ENCODE measurements at regions not wholly inside any gene's neighbourhood (a gene's known extent, or its start where the extent isn't known, plus 50 kb on each side); places are given as distances from the start of the nearest gene placed in this dataset.

DNA sequence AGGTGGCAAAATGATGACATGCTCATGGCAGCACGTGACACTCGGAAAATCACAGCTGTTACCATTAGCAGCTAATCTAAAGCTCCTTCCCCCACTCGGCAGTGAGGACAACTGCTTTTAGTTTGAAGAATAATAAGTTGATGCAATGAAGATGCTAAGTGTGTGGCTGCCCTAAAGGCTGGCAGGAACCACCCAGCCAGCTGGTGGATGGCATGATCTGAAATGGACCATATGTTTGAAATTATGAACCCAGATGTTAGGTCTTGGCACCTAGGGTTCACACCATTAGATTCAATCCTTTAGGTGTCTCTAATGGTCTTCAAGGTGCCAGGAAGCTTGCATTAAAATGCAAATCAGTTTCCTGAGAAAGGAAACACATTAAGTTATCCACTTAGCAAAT is 230.1 kb downstream of the WDR11 start:
- Histone ChIP-seq H3K27me3 (ENCODE audit: control insufficient read depth, insufficient read depth, low read length) (no peaks in the 10 kb centered on the region), H3K9ac (ENCODE audit: low read length in 3 of 3) (no peak overlapping the region), H3K4me3 (ENCODE audit: low read length in 3 of 3) (no peak overlapping the region), H3K9me3 (ENCODE audit: control insufficient read depth in 2 of 3, insufficient read depth in 1 of 3, low read length in 3 of 3) (no peaks in the 10 kb centered on the region), H3K36me3 (ENCODE audit: control insufficient read depth in 2 of 3, insufficient read depth in 3 of 3, low read length in 3 of 3) (no peaks in the 10 kb centered on the region), H3K4me1 (ENCODE audit: control insufficient read depth in 2 of 3, insufficient read depth in 2 of 3, low read depth in 1 of 3, low read length in 3 of 3) (no peaks in the 10 kb centered on the region), H3K27ac (ENCODE audit: low read depth in 2 of 2, low read length in 2 of 2) (no peak overlapping the region)
- no peak for DNase-seq
- no peak for FAIRE-seq
- intact Hi-C loops (cut with DNase I) = no loop called here
- TF ChIP-seq, protein P1, sequence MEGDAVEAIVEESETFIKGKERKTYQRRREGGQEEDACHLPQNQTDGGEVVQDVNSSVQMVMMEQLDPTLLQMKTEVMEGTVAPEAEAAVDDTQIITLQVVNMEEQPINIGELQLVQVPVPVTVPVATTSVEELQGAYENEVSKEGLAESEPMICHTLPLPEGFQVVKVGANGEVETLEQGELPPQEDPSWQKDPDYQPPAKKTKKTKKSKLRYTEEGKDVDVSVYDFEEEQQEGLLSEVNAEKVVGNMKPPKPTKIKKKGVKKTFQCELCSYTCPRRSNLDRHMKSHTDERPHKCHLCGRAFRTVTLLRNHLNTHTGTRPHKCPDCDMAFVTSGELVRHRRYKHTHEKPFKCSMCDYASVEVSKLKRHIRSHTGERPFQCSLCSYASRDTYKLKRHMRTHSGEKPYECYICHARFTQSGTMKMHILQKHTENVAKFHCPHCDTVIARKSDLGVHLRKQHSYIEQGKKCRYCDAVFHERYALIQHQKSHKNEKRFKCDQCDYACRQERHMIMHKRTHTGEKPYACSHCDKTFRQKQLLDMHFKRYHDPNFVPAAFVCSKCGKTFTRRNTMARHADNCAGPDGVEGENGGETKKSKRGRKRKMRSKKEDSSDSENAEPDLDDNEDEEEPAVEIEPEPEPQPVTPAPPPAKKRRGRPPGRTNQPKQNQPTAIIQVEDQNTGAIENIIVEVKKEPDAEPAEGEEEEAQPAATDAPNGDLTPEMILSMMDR (IDR thresholded peaks at IDR 0.05; ENCODE audit: borderline replicate concordance, extremely low read depth, insufficient read depth) = no peak

DNA sequence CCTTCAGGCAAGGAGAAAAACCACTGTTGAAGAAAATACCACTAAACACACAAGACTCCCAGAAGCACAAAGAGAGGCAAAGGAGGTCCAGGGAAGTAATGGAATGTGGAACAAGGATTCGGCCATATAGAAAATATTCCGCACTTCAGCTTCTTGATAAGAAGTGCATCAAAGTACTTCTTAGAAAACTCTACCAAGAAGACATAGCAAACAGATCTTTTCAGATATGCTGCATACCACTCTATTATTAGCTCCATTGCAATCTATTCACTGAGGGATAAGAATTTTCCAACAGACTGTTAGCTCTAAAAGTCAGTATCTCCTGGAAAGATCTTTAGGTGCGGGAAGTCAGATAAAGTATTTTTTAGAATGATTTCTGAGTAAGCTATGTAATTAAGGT is 231.8 kb downstream of the WDR11 start:
- no peak for DNase-seq
- no peak for FAIRE-seq

DNA sequence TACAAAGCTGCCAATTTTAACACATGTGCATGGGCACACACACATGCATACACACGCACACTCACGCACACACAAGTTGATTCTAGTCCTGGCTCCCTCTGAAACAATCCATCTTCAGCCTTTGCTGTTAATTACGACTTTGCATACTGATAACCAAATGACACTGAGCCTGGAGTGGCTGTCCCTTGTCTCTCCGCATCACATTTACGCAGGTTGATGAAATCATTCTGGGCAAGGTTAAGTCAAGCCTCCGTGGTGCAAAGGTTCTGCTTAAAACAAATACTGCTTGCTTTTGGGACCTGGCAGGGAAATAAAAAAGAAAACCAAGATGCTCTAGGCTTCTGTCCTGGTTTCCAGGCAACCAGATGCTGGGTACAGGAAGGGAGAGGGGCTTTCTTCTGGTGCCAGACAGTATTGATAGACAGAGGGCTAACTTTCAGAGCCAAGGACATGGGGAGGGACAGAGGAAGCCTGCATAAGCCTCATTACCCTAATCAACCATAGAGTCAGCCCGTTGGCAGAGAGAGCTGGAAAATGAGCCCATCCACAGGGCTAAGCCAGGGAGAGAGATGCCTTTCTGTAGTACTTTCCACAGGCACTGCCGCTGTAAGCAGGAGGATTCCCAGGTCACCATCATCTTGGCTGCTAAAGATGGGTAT is 233.0 kb downstream of the WDR11 start:
- intact Hi-C loops (cut with DNase I) = no loop called here
- no peaks in the 10 kb centered on the region for H3K36me3 ChIP-seq (ENCODE audit: control insufficient read depth in 2 of 3, insufficient read depth in 3 of 3, low read length in 3 of 3)
- H3K9me3 ChIP-seq (ENCODE audit: control insufficient read depth in 2 of 3, insufficient read depth in 1 of 3, low read length in 3 of 3) = no peaks in the 10 kb centered on the region
- H3K27me3 ChIP-seq (ENCODE audit: control insufficient read depth, insufficient read depth, low read length) = no peaks in the 10 kb centered on the region
- TF ChIP-seq, protein P1 (IDR thresholded peaks at IDR 0.05; ENCODE audit: borderline replicate concordance, extremely low read depth, insufficient read depth) = no peak
- DNase-seq (no peak), FAIRE-seq (no peak)
- H3K27ac ChIP-seq (ENCODE audit: low read depth in 2 of 2, low read length in 2 of 2) = no peak overlapping the region
- H3K9ac ChIP-seq (ENCODE audit: low read length in 3 of 3) = no peak overlapping the region
- no peak overlapping the region for H3K4me3 ChIP-seq (ENCODE audit: low read length in 3 of 3)
- H3K4me1 ChIP-seq (ENCODE audit: control insufficient read depth in 2 of 3, insufficient read depth in 2 of 3, low read depth in 1 of 3, low read length in 3 of 3) = no peaks in the 10 kb centered on the region

More for the DNA sequence above, 231.8 kb downstream of the WDR11 start:
- TF ChIP-seq, protein P1 (IDR thresholded peaks at IDR 0.05; ENCODE audit: borderline replicate concordance, extremely low read depth, insufficient read depth) = no peak
- intact Hi-C loops (cut with DNase I) = no loop called here
- Histone ChIP-seq H3K4me3 (ENCODE audit: low read length in 3 of 3) (no peak overlapping the region), H3K36me3 (ENCODE audit: control insufficient read depth in 2 of 3, insufficient read depth in 3 of 3, low read length in 3 of 3) (no peaks in the 10 kb centered on the region), H3K27ac (ENCODE audit: low read depth in 2 of 2, low read length in 2 of 2) (no peak overlapping the region), H3K27me3 (ENCODE audit: control insufficient read depth, insufficient read depth, low read length) (no peaks in the 10 kb centered on the region), H3K9ac (ENCODE audit: low read length in 3 of 3) (no peak overlapping the region), H3K4me1 (ENCODE audit: control insufficient read depth in 2 of 3, insufficient read depth in 2 of 3, low read depth in 1 of 3, low read length in 3 of 3) (no peaks in the 10 kb centered on the region), H3K9me3 (ENCODE audit: control insufficient read depth in 2 of 3, insufficient read depth in 1 of 3, low read length in 3 of 3) (no peaks in the 10 kb centered on the region)

DNA sequence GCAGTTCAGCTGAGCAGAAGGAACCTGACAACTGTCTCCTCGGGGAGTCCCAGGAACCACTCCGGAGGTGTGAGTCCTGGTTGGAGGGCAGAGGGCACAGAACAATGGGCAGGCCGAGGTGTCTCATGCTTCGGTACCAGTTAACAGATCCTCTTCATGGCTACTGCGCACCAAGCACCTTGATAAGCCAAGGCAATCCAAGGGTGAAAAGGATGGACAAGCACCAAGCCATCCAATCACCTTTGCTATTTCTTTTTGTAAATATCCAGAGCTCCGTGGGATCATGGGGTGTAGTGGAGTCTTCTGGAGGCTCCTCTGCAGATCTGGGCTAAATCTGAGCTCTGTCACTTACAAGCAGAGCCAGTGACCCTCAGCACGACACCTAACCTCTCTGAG is 233.5 kb downstream of the WDR11 start:
- no peaks in the 10 kb centered on the region for H3K27me3 ChIP-seq (ENCODE audit: control insufficient read depth, insufficient read depth, low read length)
- TF ChIP-seq, protein P1 (IDR thresholded peaks at IDR 0.05; ENCODE audit: borderline replicate concordance, extremely low read depth, insufficient read depth) = no peak
- no peak for FAIRE-seq
- H3K36me3 ChIP-seq (ENCODE audit: control insufficient read depth in 2 of 3, insufficient read depth in 3 of 3, low read length in 3 of 3) = no peaks in the 10 kb centered on the region
- no peak for DNase-seq
- intact Hi-C loops (cut with DNase I) = no loop called here
- H3K27ac ChIP-seq (ENCODE audit: low read depth in 2 of 2, low read length in 2 of 2) = no peak overlapping the region
- H3K4me3 ChIP-seq (ENCODE audit: low read length in 3 of 3) = no peak overlapping the region
- no peaks in the 10 kb centered on the region for H3K9me3 ChIP-seq (ENCODE audit: control insufficient read depth in 2 of 3, insufficient read depth in 1 of 3, low read length in 3 of 3)
- no peaks in the 10 kb centered on the region for H3K4me1 ChIP-seq (ENCODE audit: control insufficient read depth in 2 of 3, insufficient read depth in 2 of 3, low read depth in 1 of 3, low read length in 3 of 3)
- no peak overlapping the region for H3K9ac ChIP-seq (ENCODE audit: low read length in 3 of 3)

All from kidney (tissue), 13 donors.